GM12878 (cell line): ENCODE measurements at regions not wholly inside any gene's neighbourhood (a gene's known extent, or its start where the extent isn't known, plus 50 kb on each side); places are given as distances from the start of the nearest gene placed in this dataset.

Experiments used
- ATAC-seq: fragments of 200-7000 bp; cut with Tn5 transposase; 3 replicates; pipeline ENCODE4 v1.9.1; 2020; ENCODE audit warnings: mild to moderate bottlenecking, moderate library complexity
- BruUV-seq: library from RNA; stranded (reverse); fragments of 400-500 nt; replicated peaks from 2 replicates; lab custom pipeline; 2021; lab: Mats Ljungman, UMichigan
- CTCF ChIA-PET: fragments of 300-600 bp; sonication (Branson Sonifier 250); formaldehyde crosslinking; extraction: SDS; loops from one replicate; lab custom pipeline; 2021; ENCODE audit warnings: inconsistent platforms; lab: Yijun Ruan, JAX
- POLR2A ChIA-PET: fragments of 350-600 bp; formaldehyde crosslinking; extraction: SDS; loops from one replicate; lab custom pipeline; 2021; ENCODE audit warnings: inconsistent platforms; lab: Charles Lee
- RAD21 ChIA-PET: fragments of 300-600 bp; sonication (Branson Sonifier 250); formaldehyde crosslinking; loops from one replicate; lab custom pipeline; 2023; ENCODE audit warnings: antibody characterized with exemption; ENCODE audit not compliant: unreplicated experiment; lab: Charles Lee
- SMC1A ChIA-PET: fragments of 300-600 bp; sonication (Branson Sonifier 250); formaldehyde crosslinking; loops from one replicate; lab custom pipeline; 2023; ENCODE audit not compliant: unreplicated experiment, uncharacterized antibody; lab: Charles Lee
- DNase-seq: peaks from one replicate; pipeline ENCODE4 v3.0.0-alpha.2; 2011; ENCODE audit warnings: low read depth, low spot score
- FAIRE-seq: peaks from 3 replicates; lab custom pipeline; 2011; peaks lifted over from hg19 to GRCh38; lab: Jason Lieb, UNC
- H2AFZ ChIP-seq: 2 replicates; pipeline ENCODE4 v1.6.0; 2011; ENCODE audit warnings: low read depth, low read length, control low read depth; ENCODE audit not compliant: control insufficient read depth
- H3K27ac ChIP-seq: 2 replicates; pipeline ENCODE4 v1.5.1; 2011; ENCODE audit warnings: control low read depth; ENCODE audit not compliant: control insufficient read depth, insufficient read depth
- H3K27me3 ChIP-seq, 2 experiments: replicated peaks in 1 of 2; 2 replicates each; pipeline versions ENCODE4 v1.6.0 to v1.6.1; 2011; ENCODE audit warnings: low read length in 1 of 2; ENCODE audit not compliant: control insufficient read depth in 2 of 2, insufficient read depth in 2 of 2
- H3K36me3 ChIP-seq, 2 experiments: 2 replicates each; pipeline ENCODE4 v1.5.1; 2011; ENCODE audit warnings: low read length in 1 of 2; ENCODE audit not compliant: control insufficient read depth in 2 of 2, insufficient read depth in 2 of 2
- H3K4me1 ChIP-seq: 2 replicates; pipeline ENCODE4 v1.6.1; 2011; ENCODE audit warnings: mild to moderate bottlenecking, low read length, moderate library complexity, mixed read lengths; ENCODE audit not compliant: control insufficient read depth, insufficient read depth
- H3K4me2 ChIP-seq: 2 replicates; pipeline ENCODE4 v1.6.0; 2011; ENCODE audit warnings: control low read depth; ENCODE audit not compliant: control insufficient read depth, insufficient read depth
- H3K4me3 ChIP-seq: fragments of 200-600 bp; sonication (generic); 2 replicates; pipeline ENCODE4 v1.5.1; 2016
- H3K79me2 ChIP-seq: 2 replicates; pipeline ENCODE4 v1.6.0; 2011; ENCODE audit warnings: low read length; ENCODE audit not compliant: control insufficient read depth, insufficient read depth
- H3K9ac ChIP-seq: 2 replicates; pipeline ENCODE4 v1.8.0; 2011; ENCODE audit warnings: low read length, control low read depth, mixed read lengths; ENCODE audit not compliant: control insufficient read depth, insufficient read depth
- H3K9me3 ChIP-seq: replicated peaks from 3 replicates; pipeline ENCODE4 v1.5.1; 2011; ENCODE audit warnings: mild to moderate bottlenecking, low read length; ENCODE audit not compliant: control insufficient read depth, insufficient read depth
- H4K20me1 ChIP-seq: 2 replicates; pipeline ENCODE4 v1.6.0; 2011; ENCODE audit not compliant: control insufficient read depth, insufficient read depth
- CHD1 ChIP-seq: IDR thresholded peaks from 2 replicates; pipeline ENCODE4 v1.6.1; 2012; ENCODE audit warnings: low read depth, low read length, improper control_type of control experiment
- ETV6 ChIP-seq, 2 experiments: fragments of 450-650 bp in 1 of 2; IDR thresholded peaks in 1 of 2; conservative IDR thresholded peaks in 1 of 2; 2 replicates each; pipeline ENCODE4 v1.6.1; 2014; ENCODE audit warnings: antibody characterized with exemption in 1 of 2, borderline replicate concordance in 1 of 2, low read depth in 1 of 2, mild to moderate bottlenecking in 1 of 2, moderate library complexity in 1 of 2
- HDAC6 ChIP-seq: fragments of 200-600 bp; sonication (generic); IDR thresholded peaks from one replicate; pipeline ENCODE4 v1.8.0; 2017; ENCODE audit warnings: antibody characterized with exemption; ENCODE audit not compliant: unreplicated experiment
- IKZF2 ChIP-seq, 2 experiments: fragments of 450-650 bp; IDR thresholded peaks; 2 replicates each; pipeline ENCODE4 v1.6.1; 2017; ENCODE audit warnings: mild to moderate bottlenecking in 2 of 2, moderate library complexity in 2 of 2
- IRF4 ChIP-seq: IDR thresholded peaks from 2 replicates; pipeline ENCODE4 v1.6.1; 2011; ENCODE audit warnings: low read depth, low read length
- JUNB ChIP-seq: IDR thresholded peaks from 2 replicates; pipeline ENCODE4 v1.6.1; 2016; ENCODE audit warnings: antibody characterized with exemption, mild to moderate bottlenecking
- NR2C1 ChIP-seq: fragments of 450-650 bp; IDR thresholded peaks from 2 replicates; pipeline ENCODE4 v1.6.1; 2017; ENCODE audit warnings: antibody characterized with exemption, mild to moderate bottlenecking, moderate library complexity
- PAX5 ChIP-seq: IDR thresholded peaks from 2 replicates; pipeline ENCODE4 v1.6.1; 2011; ENCODE audit warnings: low read depth, low read length, borderline replicate concordance
- RBBP5 ChIP-seq: fragments of 200-600 bp; sonication (generic); conservative IDR thresholded peaks from 2 replicates; pipeline ENCODE4 v1.6.1; 2016
- RUNX3 ChIP-seq: IDR thresholded peaks from 2 replicates; pipeline ENCODE4 v1.6.1; 2012; ENCODE audit warnings: low read length, inconsistent platforms
- SIN3A ChIP-seq: IDR thresholded peaks from 2 replicates; pipeline ENCODE4 v1.6.1; 2012; ENCODE audit warnings: low read depth, low read length, improper control_type of control experiment
- SPI1 ChIP-seq: IDR thresholded peaks from 2 replicates; pipeline ENCODE4 v1.6.1; 2011; ENCODE audit warnings: low read depth, mild to moderate bottlenecking, low read length, moderate library complexity, borderline replicate concordance; ENCODE audit not compliant: insufficient read depth
- ZNF24 ChIP-seq: fragments of 450-650 bp; IDR thresholded peaks from 2 replicates; pipeline ENCODE4 v1.6.1; 2017; ENCODE audit warnings: antibody characterized with exemption, mild to moderate bottlenecking
- WGBS: methylation state at CpG from one replicate; pipeline ENCODE4 v1.1.6; 2016; ENCODE audit warnings: low lambda C conversion rate; ENCODE audit not compliant: insufficient replicate concordance, insufficient coverage; ENCODE audit errors: missing lambda C conversion rate; 5-methylcytosine and 5-hydroxymethylcytosine counted together
- in situ Hi-C: fragments of 300-500 bp; cut with MboI; formaldehyde crosslinking; loops from 9 replicates; pipeline ENCODE4 v1.14.3; 2018; ENCODE audit warnings: mixed read lengths
- intact Hi-C: fragments of 100-400 bp; cut with micrococcal nuclease; formaldehyde crosslinking; loops from one replicate; pipeline ENCODE4 v1.14.2; 2022; ENCODE audit not compliant: unreplicated experiment

DNA sequence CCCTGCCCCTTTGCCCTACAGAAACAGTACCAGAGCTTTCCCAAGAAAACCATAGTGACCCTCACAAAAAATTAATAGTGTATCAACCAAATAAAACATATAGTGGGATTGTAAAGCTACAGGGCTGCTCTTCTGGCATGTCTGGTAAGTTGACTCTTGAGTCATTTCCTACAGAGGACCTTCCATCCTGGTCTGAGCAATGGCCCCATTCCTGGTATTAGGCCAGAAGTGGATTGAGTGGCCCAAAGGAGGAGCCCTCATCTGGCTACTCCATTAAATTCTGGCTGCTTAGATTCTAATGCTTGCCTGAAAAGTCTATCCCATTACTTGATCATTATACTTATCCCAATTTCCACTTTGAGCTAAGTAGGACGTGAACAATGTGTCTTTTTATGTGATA lies 150.9 kb upstream of the HMGN3 start:
- ChIA-PET POLR2A (interaction anchor here (1.0 kb wide), 1 partner anchor 9 kb away, joined by 3 read pairs; no protein-coding TSS in a partner anchor), SMC1A (interaction anchor here (0.7 to 1.2 kb wide), 3 partner anchors 9 to 128 kb away, joined by 3 read pairs; no protein-coding TSS in a partner anchor), CTCF (no interaction called here), RAD21 (no interaction called here)
- intact Hi-C loops (no loop called here), in situ Hi-C loops (no loop called here)
- H3K27me3 ChIP-seq: no peaks in the 10 kb centered on the region
- BruUV-seq: no TSS peak
- H2AFZ ChIP-seq: no peak overlapping the region
- WGBS: 0% methylated on average over 1 of the region's 1 CpG
- no peak overlapping the region for H3K4me3 ChIP-seq
- TF ChIP-seq RBBP5 (no peak), SPI1 (no peak), CHD1 (no peak), IRF4 (no peak), JUNB (no peak), PAX5 (no peak), HDAC6 (no peak), RUNX3 (no peak), ZNF24 (no peak), NR2C1 (no peak), SIN3A (no peak), IKZF2 (IDR thresholded peaks at IDR 0.05) (no peak), ETV6 (conservative IDR thresholded peaks at IDR 0.05 in 1 of 2, IDR thresholded peaks at IDR 0.05 in 1 of 2; ENCODE audit: borderline replicate concordance in 1 of 2, low read depth in 1 of 2) (no peak)
- no peak for ATAC-seq
- FAIRE-seq: no peak
- H3K79me2 ChIP-seq: no peaks in the 10 kb centered on the region
- H4K20me1 ChIP-seq: no peaks in the 10 kb centered on the region
- no peak for DNase-seq
- H3K9me3 ChIP-seq: no peaks in the 10 kb centered on the region
- no peaks in the 10 kb centered on the region for H3K36me3 ChIP-seq
- H3K4me2 ChIP-seq: no peak overlapping the region
- H3K27ac ChIP-seq: no peak overlapping the region
- H3K9ac ChIP-seq: no peak overlapping the region
- H3K4me1 ChIP-seq: no peaks in the 10 kb centered on the region
